Spleen (tissue), 7 donors: ENCODE measurements at regions not wholly inside any gene's neighbourhood (a gene's known extent, or its start where the extent isn't known, plus 50 kb on each side); places are given as distances from the start of the nearest gene placed in this dataset.

Experiments used
- POLR2AphosphoS5 ChIP-seq, 3 donors: sonication (generic); formaldehyde crosslinking; IDR thresholded peaks; one replicate each; pipeline ENCODE4 v1.5.1; 2017; ENCODE audit warnings: antibody characterized with exemption in 3 of 3
- TF ChIP-seq, protein P1 (sequence below), 11 experiments: fragments of 200-600 bp in 7 of 11; fragments of 450-650 bp in 4 of 11; sonication (generic) in 4 of 11; IDR thresholded peaks in 8 of 11; conservative IDR thresholded peaks in 3 of 11; 1 replicate in 7 of 11; 2 replicates in 4 of 11; pipeline versions ENCODE4 v1.4.0 to v1.8.0; 2016 to 2021; ENCODE audit warnings: antibody characterized with exemption in 11 of 11, inconsistent platforms in 4 of 11, mild to moderate bottlenecking in 1 of 11
- donor health status: DM: no; HTN: no; CAD: no; lungs with moderate emphysema.
- donor health status: DM: no; HTN: no; CAD: no.
- donor health status: DM: no; HTN: no; CAD: no.

DNA sequence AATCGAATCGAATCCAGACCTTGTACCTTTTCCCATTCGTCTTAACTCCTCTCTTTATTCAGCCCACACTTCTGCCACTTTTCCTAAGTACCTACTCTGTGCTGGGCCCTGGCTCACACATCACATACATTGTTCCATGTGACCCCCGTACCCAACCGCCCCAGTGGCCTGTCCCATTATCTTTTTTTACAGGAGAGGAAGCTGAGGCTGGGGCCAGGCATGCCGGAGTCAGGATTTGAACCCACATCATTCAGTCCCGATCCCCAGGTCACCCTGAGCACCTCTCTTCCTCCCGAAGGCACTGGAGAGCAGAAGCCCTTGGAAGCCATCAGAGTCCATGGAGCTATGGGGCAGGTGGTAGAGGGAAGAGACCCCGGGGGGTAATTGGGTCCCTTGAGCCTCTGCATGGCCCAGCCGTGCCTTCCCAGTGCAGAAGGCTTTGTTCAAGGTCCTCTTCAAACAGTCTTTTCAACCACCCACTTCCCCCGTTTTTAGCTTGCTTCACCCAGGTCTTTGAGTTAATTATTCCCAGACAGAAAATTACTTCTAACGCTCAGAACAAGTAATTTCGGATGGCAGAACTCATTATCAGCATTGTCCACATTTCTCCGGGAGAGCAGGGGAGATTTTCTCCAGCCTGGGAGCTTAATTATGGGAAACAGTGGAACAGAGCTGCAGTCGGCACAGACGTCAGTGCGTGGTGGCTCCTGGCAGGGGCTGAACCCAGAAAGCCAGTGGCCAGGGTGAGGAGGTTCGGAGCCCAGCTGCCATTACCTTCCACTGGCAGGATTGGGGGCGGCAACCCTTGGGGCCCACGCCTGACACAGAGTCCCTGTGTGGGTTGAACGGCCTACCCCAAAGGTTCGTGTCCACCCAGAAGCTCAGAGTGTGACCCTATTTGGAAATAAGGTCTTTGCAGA, 82.4 kb upstream of the RTL6 start:
- TF ChIP-seq, protein P1, sequence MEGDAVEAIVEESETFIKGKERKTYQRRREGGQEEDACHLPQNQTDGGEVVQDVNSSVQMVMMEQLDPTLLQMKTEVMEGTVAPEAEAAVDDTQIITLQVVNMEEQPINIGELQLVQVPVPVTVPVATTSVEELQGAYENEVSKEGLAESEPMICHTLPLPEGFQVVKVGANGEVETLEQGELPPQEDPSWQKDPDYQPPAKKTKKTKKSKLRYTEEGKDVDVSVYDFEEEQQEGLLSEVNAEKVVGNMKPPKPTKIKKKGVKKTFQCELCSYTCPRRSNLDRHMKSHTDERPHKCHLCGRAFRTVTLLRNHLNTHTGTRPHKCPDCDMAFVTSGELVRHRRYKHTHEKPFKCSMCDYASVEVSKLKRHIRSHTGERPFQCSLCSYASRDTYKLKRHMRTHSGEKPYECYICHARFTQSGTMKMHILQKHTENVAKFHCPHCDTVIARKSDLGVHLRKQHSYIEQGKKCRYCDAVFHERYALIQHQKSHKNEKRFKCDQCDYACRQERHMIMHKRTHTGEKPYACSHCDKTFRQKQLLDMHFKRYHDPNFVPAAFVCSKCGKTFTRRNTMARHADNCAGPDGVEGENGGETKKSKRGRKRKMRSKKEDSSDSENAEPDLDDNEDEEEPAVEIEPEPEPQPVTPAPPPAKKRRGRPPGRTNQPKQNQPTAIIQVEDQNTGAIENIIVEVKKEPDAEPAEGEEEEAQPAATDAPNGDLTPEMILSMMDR (IDR thresholded peaks at IDR 0.05 in 8 of 11, conservative IDR thresholded peaks at IDR 0.05 in 3 of 11): no peak
- TF ChIP-seq POLR2AphosphoS5 (IDR thresholded peaks at IDR 0.05): no peak
